Chondrocyte (in vitro differentiated cells): ENCODE measurements at regions not wholly inside any gene's neighbourhood (a gene's known extent, or its start where the extent isn't known, plus 50 kb on each side); places are given as distances from the start of the nearest gene placed in this dataset.

Source experiments
- DNase-seq: peaks from one replicate; pipeline ENCODE4 v3.0.0; 2021; ENCODE audit warnings: mixed read lengths, low spot score
- H3K27ac Mint-ChIP-seq: one replicate; pipeline ENCODE4 v1.8.0; 2021; ENCODE audit warnings: mild to moderate bottlenecking, moderate library complexity, mixed read lengths; ENCODE audit not compliant: unreplicated experiment
- H3K27me3 Mint-ChIP-seq: 2 replicates; pipeline ENCODE4 v1.8.0; 2021; ENCODE audit warnings: low read depth, mixed read lengths
- H3K36me3 Mint-ChIP-seq: 2 replicates; pipeline ENCODE4 v1.8.0; 2021; ENCODE audit warnings: low read depth, mixed read lengths
- H3K4me1 Mint-ChIP-seq: 2 replicates; pipeline ENCODE4 v1.8.0; 2021; ENCODE audit warnings: low read depth, mild to moderate bottlenecking, mixed read lengths
- H3K4me3 Mint-ChIP-seq: one replicate; pipeline ENCODE4 v1.8.0; 2021; ENCODE audit warnings: mild to moderate bottlenecking, moderate library complexity, mixed read lengths; ENCODE audit not compliant: unreplicated experiment
- H3K9me3 Mint-ChIP-seq: 2 replicates; pipeline ENCODE4 v1.8.0; 2021; ENCODE audit warnings: low read depth, mixed read lengths
- TF ChIP-seq, protein P1 (sequence below): fragments of 200-600 bp; sonication (generic); IDR thresholded peaks from 2 replicates; pipeline ENCODE4 v1.5.0; 2021; ENCODE audit warnings: antibody characterized with exemption, mild to moderate bottlenecking, moderate library complexity

GRCh38 chr2:66317268-66317890 lies 117.5 kb upstream of the MEIS1 start:
- no peaks in the 10 kb centered on the region for H3K4me1 Mint-ChIP-seq
- H3K36me3 Mint-ChIP-seq = no peaks in the 10 kb centered on the region
- TF ChIP-seq, protein P1, sequence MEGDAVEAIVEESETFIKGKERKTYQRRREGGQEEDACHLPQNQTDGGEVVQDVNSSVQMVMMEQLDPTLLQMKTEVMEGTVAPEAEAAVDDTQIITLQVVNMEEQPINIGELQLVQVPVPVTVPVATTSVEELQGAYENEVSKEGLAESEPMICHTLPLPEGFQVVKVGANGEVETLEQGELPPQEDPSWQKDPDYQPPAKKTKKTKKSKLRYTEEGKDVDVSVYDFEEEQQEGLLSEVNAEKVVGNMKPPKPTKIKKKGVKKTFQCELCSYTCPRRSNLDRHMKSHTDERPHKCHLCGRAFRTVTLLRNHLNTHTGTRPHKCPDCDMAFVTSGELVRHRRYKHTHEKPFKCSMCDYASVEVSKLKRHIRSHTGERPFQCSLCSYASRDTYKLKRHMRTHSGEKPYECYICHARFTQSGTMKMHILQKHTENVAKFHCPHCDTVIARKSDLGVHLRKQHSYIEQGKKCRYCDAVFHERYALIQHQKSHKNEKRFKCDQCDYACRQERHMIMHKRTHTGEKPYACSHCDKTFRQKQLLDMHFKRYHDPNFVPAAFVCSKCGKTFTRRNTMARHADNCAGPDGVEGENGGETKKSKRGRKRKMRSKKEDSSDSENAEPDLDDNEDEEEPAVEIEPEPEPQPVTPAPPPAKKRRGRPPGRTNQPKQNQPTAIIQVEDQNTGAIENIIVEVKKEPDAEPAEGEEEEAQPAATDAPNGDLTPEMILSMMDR = no peak
- H3K27ac Mint-ChIP-seq = no peak overlapping the region
- no peak overlapping the region for H3K4me3 Mint-ChIP-seq
- peaks cover 5% of the 10 kb centered on the region for H3K27me3 Mint-ChIP-seq
- H3K9me3 Mint-ChIP-seq = peaks cover 5% of the 10 kb centered on the region
- DNase-seq = no peak

- Mint-ChIP-seq H3K4me3 (no peak overlapping the region), H3K4me1 (peaks cover 27% of the 10 kb centered on the region), H3K27ac (no peak overlapping the region), H3K9me3 (peaks cover 14% of the 10 kb centered on the region), H3K27me3 (peaks cover 4% of the 10 kb centered on the region), H3K36me3 (no peaks in the 10 kb centered on the region)
- TF ChIP-seq, protein P1 = no peak
- DNase-seq = no peak
These were observed 128.4 kb upstream of the MEIS1 start for GRCh38 chr2:66306483-66306882.

DNA sequence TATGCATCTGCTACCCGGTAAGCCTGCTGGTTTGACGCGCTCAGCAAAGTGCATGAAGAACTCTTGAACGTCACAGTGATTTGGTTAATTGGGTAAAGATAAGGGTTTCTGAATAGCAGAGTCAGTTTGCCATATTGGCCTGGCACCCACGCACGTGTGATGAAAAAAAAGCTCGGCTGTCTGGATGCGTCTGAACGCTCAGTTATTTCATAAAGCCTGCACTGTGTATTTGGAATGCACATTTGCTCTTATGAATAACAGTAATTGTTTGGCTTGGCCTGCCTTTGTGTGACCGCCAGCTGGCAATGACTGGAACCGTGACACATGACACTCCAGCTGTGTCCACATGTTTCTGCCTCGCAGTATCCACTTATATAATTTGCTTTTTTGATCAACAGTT lies 129.2 kb upstream of the MEIS1 start:
- H3K36me3 Mint-ChIP-seq = no peaks in the 10 kb centered on the region
- H3K9me3 Mint-ChIP-seq = peaks cover 9% of the 10 kb centered on the region
- H3K27ac Mint-ChIP-seq = peak overlapping the region; percentile 42
- H3K4me1 Mint-ChIP-seq = peaks cover 34% of the 10 kb centered on the region
- no peak for DNase-seq
- H3K27me3 Mint-ChIP-seq = peaks cover 3% of the 10 kb centered on the region
- no peak overlapping the region for H3K4me3 Mint-ChIP-seq
- TF ChIP-seq, protein P1 = no peak

DNA sequence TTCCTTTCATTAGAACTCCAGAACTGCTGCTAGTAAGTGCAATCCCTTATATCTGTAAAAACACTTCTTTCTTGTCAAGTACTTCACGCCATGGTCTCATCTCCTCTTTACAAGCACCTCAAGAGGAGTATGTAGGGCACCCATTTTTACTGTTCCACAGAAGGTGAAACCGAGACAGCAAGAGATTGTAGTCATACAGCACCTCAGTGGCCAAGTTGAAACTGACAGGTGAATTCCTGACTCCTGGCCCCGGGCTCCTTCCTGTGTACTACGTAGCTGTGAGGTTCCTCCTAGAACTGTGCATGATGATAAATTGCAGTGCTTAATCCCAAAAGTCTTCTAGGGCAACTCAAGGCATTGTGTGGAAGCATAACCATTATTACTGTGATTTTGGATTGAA lies 131.5 kb upstream of the MEIS1 start:
- H3K9me3 Mint-ChIP-seq = peaks cover 3% of the 10 kb centered on the region
- TF ChIP-seq, protein P1 = no peak
- H3K27me3 Mint-ChIP-seq = peaks cover 6% of the 10 kb centered on the region
- no peak for DNase-seq
- no peaks in the 10 kb centered on the region for H3K36me3 Mint-ChIP-seq
- no peak overlapping the region for H3K4me3 Mint-ChIP-seq
- no peak overlapping the region for H3K27ac Mint-ChIP-seq
- peaks cover 46% of the 10 kb centered on the region for H3K4me1 Mint-ChIP-seq

DNA sequence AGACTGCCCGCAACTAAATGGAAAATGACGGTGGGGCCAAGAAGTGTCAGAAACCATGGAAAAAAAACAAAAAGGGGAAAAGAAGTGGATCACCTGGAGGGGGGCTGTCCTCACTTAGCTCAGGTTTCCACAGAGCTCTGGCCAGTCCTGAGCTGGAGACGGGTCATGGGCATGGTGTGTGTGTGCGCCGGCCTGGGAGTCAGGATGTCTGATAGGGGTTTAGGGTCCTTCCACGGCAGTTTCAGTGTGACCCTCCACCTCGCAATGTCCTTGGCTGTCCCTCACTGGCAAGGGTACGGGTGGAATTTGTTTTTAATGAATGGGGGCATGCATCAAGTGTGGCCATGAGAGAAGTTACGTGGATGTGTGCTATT lies 133.2 kb upstream of the MEIS1 start:
- DNase-seq = no peak
- TF ChIP-seq, protein P1 = no peak
- H3K4me1 Mint-ChIP-seq = peaks cover 42% of the 10 kb centered on the region
- no peak overlapping the region for H3K27ac Mint-ChIP-seq
- no peaks in the 10 kb centered on the region for H3K36me3 Mint-ChIP-seq
- peaks cover 6% of the 10 kb centered on the region for H3K27me3 Mint-ChIP-seq
- no peak overlapping the region for H3K4me3 Mint-ChIP-seq
- H3K9me3 Mint-ChIP-seq = no peaks in the 10 kb centered on the region
